Caco-2 (cell line): ENCODE measurements at regions not wholly inside any gene's neighbourhood (a gene's known extent, or its start where the extent isn't known, plus 50 kb on each side); places are given as distances from the start of the nearest gene placed in this dataset.
A peak's percentile ranks its signal among the peaks of the same experiment; 100 is the strongest.

ENCODE experiments used
- BruUV-seq: library from RNA; stranded (reverse); fragments of 400-500 nt; replicated peaks from 2 replicates; lab custom pipeline; 2021; lab: Mats Ljungman, UMichigan
- CTCF ChIA-PET: fragments of 300-600 bp; sonication (Branson Sonifier 250); formaldehyde crosslinking; loops from one replicate; lab custom pipeline; 2022; ENCODE audit warnings: antibody characterized with exemption; lab: Charles Lee
- POLR2A ChIA-PET: fragments of 300-600 bp; sonication (Branson Sonifier 250); formaldehyde crosslinking; loops from one replicate; lab custom pipeline; 2022; ENCODE audit warnings: antibody characterized with exemption; lab: Charles Lee
- DNase-seq, 2 experiments: peaks; one replicate each; pipeline versions ENCODE4 v3.0.0 to v3.0.0-alpha.2; 2020 to 2022
- H3K27me3 ChIP-seq: replicated peaks from 2 replicates; pipeline ENCODE4 v1.6.0; 2011; ENCODE audit warnings: low read length; ENCODE audit not compliant: control insufficient read depth, insufficient read depth
- H3K36me3 ChIP-seq: 2 replicates; pipeline ENCODE4 v1.5.1; 2011; ENCODE audit warnings: low read length; ENCODE audit not compliant: control insufficient read depth, insufficient read depth
- H3K4me1 ChIP-seq: fragments of 250-450 bp; sonication (Bioruptor Pico); 2 replicates; pipeline ENCODE4 v1.5.1; 2020; ENCODE audit warnings: mild to moderate bottlenecking
- H3K4me3 ChIP-seq: 2 replicates; pipeline ENCODE4 v1.5.1; 2011; ENCODE audit warnings: low read depth, mild to moderate bottlenecking, control low read depth, low read length
- H3K9me3 ChIP-seq: fragments of 250-450 bp; sonication (Bioruptor Pico); 2 replicates; pipeline ENCODE4 v1.5.1; 2020; ENCODE audit warnings: mild to moderate bottlenecking, moderate library complexity
- H3K27ac Mint-ChIP-seq: one replicate; pipeline ENCODE4 v1.8.0; 2022; ENCODE audit warnings: mixed read lengths; ENCODE audit not compliant: unreplicated experiment
- H3K27me3 Mint-ChIP-seq: one replicate; pipeline ENCODE4 v1.8.0; 2022; ENCODE audit warnings: mixed read lengths; ENCODE audit not compliant: insufficient read depth, unreplicated experiment
- H3K36me3 Mint-ChIP-seq: one replicate; pipeline ENCODE4 v1.8.0; 2022; ENCODE audit warnings: mild to moderate bottlenecking, mixed read lengths; ENCODE audit not compliant: insufficient read depth, unreplicated experiment
- H3K4me1 Mint-ChIP-seq: one replicate; pipeline ENCODE4 v1.8.0; 2022; ENCODE audit warnings: low read depth, mixed read lengths; ENCODE audit not compliant: unreplicated experiment
- H3K4me3 Mint-ChIP-seq: one replicate; pipeline ENCODE4 v1.8.0; 2022; ENCODE audit warnings: mild to moderate bottlenecking, moderate library complexity, mixed read lengths; ENCODE audit not compliant: unreplicated experiment
- H3K9me3 Mint-ChIP-seq: one replicate; pipeline ENCODE4 v1.8.0; 2022; ENCODE audit warnings: mixed read lengths; ENCODE audit not compliant: unreplicated experiment
- CTCF ChIP-seq, 2 experiments: fragments of 200-600 bp in 1 of 2; IDR thresholded peaks; 1 replicate in 1 of 2; 2 replicates in 1 of 2; pipeline versions ENCODE4 v1.5.1 to v1.8.0; 2011 to 2022; ENCODE audit warnings: antibody characterized with exemption in 1 of 2, control low read depth in 1 of 2, inconsistent platforms in 1 of 2, low read depth in 1 of 2, low read length in 1 of 2, mild to moderate bottlenecking in 1 of 2, moderate library complexity in 1 of 2; ENCODE audit not compliant: insufficient read depth in 1 of 2, severe bottlenecking in 1 of 2, unreplicated experiment in 1 of 2
- intact Hi-C: fragments of 100-400 bp; cut with micrococcal nuclease; formaldehyde crosslinking; loops from one replicate; pipeline ENCODE4 v1.10.0; 2022; ENCODE audit not compliant: unreplicated experiment

GRCh38 chr22:27106985-27107384 lies 449.6 kb downstream of the MIAT start:
- no TSS peak for BruUV-seq
- H3K27me3 Mint-ChIP-seq: peaks cover 3% of the 10 kb centered on the region
- H3K9me3 Mint-ChIP-seq: peaks cover 11% of the 10 kb centered on the region
- POLR2A ChIA-PET: no interaction called here
- Histone ChIP-seq H3K4me3 (no peak overlapping the region), H3K36me3 (no peaks in the 10 kb centered on the region), H3K9me3 (no peaks in the 10 kb centered on the region), H3K4me1 (peaks cover 27% of the 10 kb centered on the region), H3K27me3 (no peaks in the 10 kb centered on the region)
- H3K4me1 Mint-ChIP-seq: peaks cover 7% of the 10 kb centered on the region
- H3K27ac Mint-ChIP-seq: no peak overlapping the region
- no peaks in the 10 kb centered on the region for H3K36me3 Mint-ChIP-seq
- DNase-seq: no peak
- no peak for TF ChIP-seq CTCF (IDR thresholded peaks at IDR 0.05; ENCODE audit: insufficient read depth in 1 of 2, low read depth in 1 of 2, low read length in 1 of 2, severe bottlenecking in 1 of 2, unreplicated experiment in 1 of 2)
- CTCF ChIA-PET: interaction anchor here (0.6 kb wide), 1 partner anchor 564 kb away, joined by 3 read pairs; no protein-coding TSS in a partner anchor
- H3K4me3 Mint-ChIP-seq: no peak overlapping the region
- intact Hi-C loops: no loop called here

GRCh38 chr22:27107386-27107785 lies 450.0 kb downstream of the MIAT start:
- peaks cover 31% of the 10 kb centered on the region for H3K4me1 ChIP-seq
- no peaks in the 10 kb centered on the region for H3K36me3 ChIP-seq
- no peak for TF ChIP-seq CTCF (IDR thresholded peaks at IDR 0.05; ENCODE audit: insufficient read depth in 1 of 2, low read depth in 1 of 2, low read length in 1 of 2, severe bottlenecking in 1 of 2, unreplicated experiment in 1 of 2)
- peaks cover 4% of the 10 kb centered on the region; the same call in 1 of the 2 replicates for H3K9me3 ChIP-seq
- ChIA-PET POLR2A (no interaction called here), CTCF (no interaction called here)
- intact Hi-C loops: no loop called here
- H3K36me3 Mint-ChIP-seq: no peaks in the 10 kb centered on the region
- H3K4me3 ChIP-seq: no peak overlapping the region
- H3K4me1 Mint-ChIP-seq: peaks cover 7% of the 10 kb centered on the region
- no TSS peak for BruUV-seq
- no peak for DNase-seq
- peaks cover 11% of the 10 kb centered on the region for H3K9me3 Mint-ChIP-seq
- no peaks in the 10 kb centered on the region for H3K27me3 ChIP-seq
- no peak overlapping the region for H3K4me3 Mint-ChIP-seq
- peaks cover 3% of the 10 kb centered on the region for H3K27me3 Mint-ChIP-seq
- H3K27ac Mint-ChIP-seq: no peak overlapping the region

- H3K27ac Mint-ChIP-seq: no peak overlapping the region
- H3K36me3 Mint-ChIP-seq: no peaks in the 10 kb centered on the region
- intact Hi-C loops: no loop called here
- H3K4me1 Mint-ChIP-seq: peaks cover 8% of the 10 kb centered on the region
- DNase-seq: peak in 1 of 2 experiments; percentile 46
- Histone ChIP-seq H3K4me1 (peaks cover 35% of the 10 kb centered on the region), H3K36me3 (no peaks in the 10 kb centered on the region), H3K27me3 (no peaks in the 10 kb centered on the region), H3K4me3 (no peak overlapping the region), H3K9me3 (peaks cover 4% of the 10 kb centered on the region; the same call in 1 of the 2 replicates)
- H3K9me3 Mint-ChIP-seq: peaks cover 11% of the 10 kb centered on the region
- CTCF ChIA-PET: no interaction called here
- BruUV-seq: no TSS peak
- POLR2A ChIA-PET: no interaction called here
- TF ChIP-seq CTCF (IDR thresholded peaks at IDR 0.05; ENCODE audit: insufficient read depth in 1 of 2, low read depth in 1 of 2, low read length in 1 of 2, severe bottlenecking in 1 of 2, unreplicated experiment in 1 of 2): no peak
- H3K27me3 Mint-ChIP-seq: peaks cover 3% of the 10 kb centered on the region
- H3K4me3 Mint-ChIP-seq: no peak overlapping the region
These were observed 450.4 kb downstream of the MIAT start for GRCh38 chr22:27107824-27108223.
